ENCODE measurements at regions not wholly inside any gene's neighbourhood (a gene's known extent, or its start where the extent isn't known, plus 50 kb on each side); places are given as distances from the start of the nearest gene placed in this dataset.

- TF ChIP-seq MAX (IDR thresholded peaks at IDR 0.05), result no peak
- TF ChIP-seq EGR1 (IDR thresholded peaks at IDR 0.05), result no peak
Observed at GRCh38 chr3:180142041-180142440, 105.3 kb upstream of the PEX5L start.

All from Ishikawa (cell line).